GM12865 (cell line): ENCODE measurements at regions not wholly inside any gene's neighbourhood (a gene's known extent, or its start where the extent isn't known, plus 50 kb on each side); places are given as distances from the start of the nearest gene placed in this dataset.

ENCODE experiments used
- DNase-seq: peaks from one replicate; pipeline ENCODE4 v3.0.0; 2010; ENCODE audit warnings: low read depth
- H3K4me3 ChIP-seq: 2 replicates; pipeline ENCODE4 v1.5.1; 2011; ENCODE audit warnings: mild to moderate bottlenecking, low read depth, low read length, control low read depth
- CTCF ChIP-seq: IDR thresholded peaks from 2 replicates; pipeline ENCODE4 v1.5.1; 2011; ENCODE audit warnings: low read length, control low read depth, low read depth, inconsistent platforms; ENCODE audit not compliant: insufficient read depth; ENCODE audit errors: missing control alignments

DNA sequence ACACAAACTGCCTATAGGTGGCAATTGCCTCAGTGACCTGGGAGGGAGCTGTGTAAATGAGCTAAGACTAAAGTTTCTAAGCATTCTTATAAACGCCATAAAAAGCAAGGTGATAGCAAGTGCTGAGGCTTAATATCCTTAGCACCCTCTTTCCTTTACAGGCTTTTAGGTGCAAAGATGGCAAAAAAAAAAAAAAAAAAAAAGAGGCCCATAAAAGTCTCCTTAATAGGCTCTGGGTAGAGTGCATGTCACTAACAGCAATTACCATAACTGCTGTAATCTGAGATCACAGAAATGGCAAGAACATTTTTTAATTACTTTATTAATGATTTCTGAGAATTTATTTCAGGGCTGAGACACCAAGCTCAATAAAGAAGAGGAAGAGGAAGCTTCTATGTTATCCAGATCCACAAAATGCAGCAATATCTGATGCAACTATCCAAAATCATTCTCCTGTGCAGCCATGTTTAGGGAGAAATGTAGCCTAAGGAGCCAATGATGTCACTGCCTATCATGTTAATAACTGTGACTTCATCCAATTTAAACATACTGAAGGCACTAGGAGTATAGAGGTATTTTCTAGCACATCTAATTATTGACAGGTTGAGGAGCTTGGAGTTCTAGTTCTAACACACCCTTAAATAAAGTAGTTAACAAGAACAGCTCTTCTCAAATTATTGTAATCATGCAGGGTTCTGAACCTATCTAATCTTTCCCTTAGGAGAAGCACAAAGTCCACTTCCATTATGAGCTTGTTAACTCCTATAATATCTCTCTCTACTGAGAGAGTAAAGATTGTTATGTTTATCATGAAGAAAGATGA is 804.3 kb upstream of the ACVR2A start:
- no peak for TF ChIP-seq CTCF
- no peak overlapping the region for H3K4me3 ChIP-seq
- no peak for DNase-seq

- no peak for DNase-seq
- no peak for TF ChIP-seq CTCF
These were observed 807.8 kb upstream of the ACVR2A start for GRCh38 chr2:147037048-147037447.

GRCh38 chr2:147033044-147033443 is 811.8 kb upstream of the ACVR2A start:
- DNase-seq: no peak
- no peak overlapping the region for H3K4me3 ChIP-seq
- TF ChIP-seq CTCF: no peak

More at GRCh38 chr2:147037048-147037447, 807.8 kb upstream of the ACVR2A start:
- no peak overlapping the region for H3K4me3 ChIP-seq

- DNase-seq: no peak
- no peak for TF ChIP-seq CTCF
- no peak overlapping the region for H3K4me3 ChIP-seq
These were observed 812.9 kb upstream of the ACVR2A start for GRCh38 chr2:147031897-147032296.

GRCh38 chr2:147030966-147031720 is 813.7 kb upstream of the ACVR2A start:
- no peak overlapping the region for H3K4me3 ChIP-seq
- no peak for DNase-seq
- TF ChIP-seq CTCF: no peak

- TF ChIP-seq CTCF: no peak
- DNase-seq: no peak
- H3K4me3 ChIP-seq: no peak overlapping the region
These were observed 817.4 kb upstream of the ACVR2A start for GRCh38 chr2:147027436-147027835.
